Caco-2 (cell line): ENCODE measurements at regions not wholly inside any gene's neighbourhood (a gene's known extent, or its start where the extent isn't known, plus 50 kb on each side); places are given as distances from the start of the nearest gene placed in this dataset.

Experiments
- BruUV-seq: library from RNA; stranded (reverse); fragments of 400-500 nt; replicated peaks from 2 replicates; lab custom pipeline; 2021; lab: Mats Ljungman, UMichigan
- CTCF ChIA-PET: fragments of 300-600 bp; sonication (Branson Sonifier 250); formaldehyde crosslinking; loops from one replicate; lab custom pipeline; 2022; ENCODE audit warnings: antibody characterized with exemption; lab: Charles Lee
- POLR2A ChIA-PET: fragments of 300-600 bp; sonication (Branson Sonifier 250); formaldehyde crosslinking; loops from one replicate; lab custom pipeline; 2022; ENCODE audit warnings: antibody characterized with exemption; lab: Charles Lee
- DNase-seq, 2 experiments: peaks; one replicate each; pipeline versions ENCODE4 v3.0.0 to v3.0.0-alpha.2; 2020 to 2022
- H3K27me3 ChIP-seq: replicated peaks from 2 replicates; pipeline ENCODE4 v1.6.0; 2011; ENCODE audit warnings: low read length; ENCODE audit not compliant: control insufficient read depth, insufficient read depth
- H3K36me3 ChIP-seq: 2 replicates; pipeline ENCODE4 v1.5.1; 2011; ENCODE audit warnings: low read length; ENCODE audit not compliant: control insufficient read depth, insufficient read depth
- H3K4me1 ChIP-seq: fragments of 250-450 bp; sonication (Bioruptor Pico); 2 replicates; pipeline ENCODE4 v1.5.1; 2020; ENCODE audit warnings: mild to moderate bottlenecking
- H3K4me3 ChIP-seq: 2 replicates; pipeline ENCODE4 v1.5.1; 2011; ENCODE audit warnings: low read depth, mild to moderate bottlenecking, control low read depth, low read length
- H3K9me3 ChIP-seq: fragments of 250-450 bp; sonication (Bioruptor Pico); 2 replicates; pipeline ENCODE4 v1.5.1; 2020; ENCODE audit warnings: mild to moderate bottlenecking, moderate library complexity
- H3K27ac Mint-ChIP-seq: one replicate; pipeline ENCODE4 v1.8.0; 2022; ENCODE audit warnings: mixed read lengths; ENCODE audit not compliant: unreplicated experiment
- H3K27me3 Mint-ChIP-seq: one replicate; pipeline ENCODE4 v1.8.0; 2022; ENCODE audit warnings: mixed read lengths; ENCODE audit not compliant: insufficient read depth, unreplicated experiment
- H3K36me3 Mint-ChIP-seq: one replicate; pipeline ENCODE4 v1.8.0; 2022; ENCODE audit warnings: mild to moderate bottlenecking, mixed read lengths; ENCODE audit not compliant: insufficient read depth, unreplicated experiment
- H3K4me1 Mint-ChIP-seq: one replicate; pipeline ENCODE4 v1.8.0; 2022; ENCODE audit warnings: low read depth, mixed read lengths; ENCODE audit not compliant: unreplicated experiment
- H3K4me3 Mint-ChIP-seq: one replicate; pipeline ENCODE4 v1.8.0; 2022; ENCODE audit warnings: mild to moderate bottlenecking, moderate library complexity, mixed read lengths; ENCODE audit not compliant: unreplicated experiment
- H3K9me3 Mint-ChIP-seq: one replicate; pipeline ENCODE4 v1.8.0; 2022; ENCODE audit warnings: mixed read lengths; ENCODE audit not compliant: unreplicated experiment
- CTCF ChIP-seq, 2 experiments: fragments of 200-600 bp in 1 of 2; IDR thresholded peaks; 1 replicate in 1 of 2; 2 replicates in 1 of 2; pipeline versions ENCODE4 v1.5.1 to v1.8.0; 2011 to 2022; ENCODE audit warnings: antibody characterized with exemption in 1 of 2, control low read depth in 1 of 2, inconsistent platforms in 1 of 2, low read depth in 1 of 2, low read length in 1 of 2, mild to moderate bottlenecking in 1 of 2, moderate library complexity in 1 of 2; ENCODE audit not compliant: insufficient read depth in 1 of 2, severe bottlenecking in 1 of 2, unreplicated experiment in 1 of 2
- intact Hi-C: fragments of 100-400 bp; cut with micrococcal nuclease; formaldehyde crosslinking; loops from one replicate; pipeline ENCODE4 v1.10.0; 2022; ENCODE audit not compliant: unreplicated experiment

GRCh38 chr18:51957001-51957400 is 383.0 kb upstream of the DCC start:
- Mint-ChIP-seq H3K36me3 (no peaks in the 10 kb centered on the region), H3K4me1 (no peaks in the 10 kb centered on the region), H3K27ac (no peak overlapping the region), H3K9me3 (no peaks in the 10 kb centered on the region), H3K4me3 (no peak overlapping the region), H3K27me3 (no peaks in the 10 kb centered on the region)
- intact Hi-C loops, result no loop called here
- no peaks in the 10 kb centered on the region for H3K4me1 ChIP-seq
- no peaks in the 10 kb centered on the region for H3K27me3 ChIP-seq
- no peaks in the 10 kb centered on the region for H3K9me3 ChIP-seq
- H3K4me3 ChIP-seq, result no peak overlapping the region
- DNase-seq, result peak in 1 of 2 experiments; percentile 1
- no peaks in the 10 kb centered on the region for H3K36me3 ChIP-seq
- no TSS peak for BruUV-seq
- no peak for TF ChIP-seq CTCF (IDR thresholded peaks at IDR 0.05; ENCODE audit: insufficient read depth in 1 of 2, low read depth in 1 of 2, low read length in 1 of 2, severe bottlenecking in 1 of 2, unreplicated experiment in 1 of 2)
- POLR2A ChIA-PET, result no interaction called here
- CTCF ChIA-PET, result no interaction called here

- Mint-ChIP-seq H3K9me3 (no peaks in the 10 kb centered on the region), H3K27ac (no peak overlapping the region), H3K27me3 (no peaks in the 10 kb centered on the region), H3K4me1 (no peaks in the 10 kb centered on the region), H3K4me3 (no peak overlapping the region), H3K36me3 (no peaks in the 10 kb centered on the region)
- no peak for TF ChIP-seq CTCF (IDR thresholded peaks at IDR 0.05; ENCODE audit: insufficient read depth in 1 of 2, low read depth in 1 of 2, low read length in 1 of 2, severe bottlenecking in 1 of 2, unreplicated experiment in 1 of 2)
- no peaks in the 10 kb centered on the region for H3K4me1 ChIP-seq
- no peak overlapping the region for H3K4me3 ChIP-seq
- H3K27me3 ChIP-seq, result no peaks in the 10 kb centered on the region
- DNase-seq, result no peak
- ChIA-PET POLR2A (no interaction called here), CTCF (no interaction called here)
- H3K9me3 ChIP-seq, result no peaks in the 10 kb centered on the region
- BruUV-seq, result no TSS peak
- no peaks in the 10 kb centered on the region for H3K36me3 ChIP-seq
- intact Hi-C loops, result no loop called here
Observed at GRCh38 chr18:51980101-51980500, 359.9 kb upstream of the DCC start.

- H3K4me1 ChIP-seq, result no peaks in the 10 kb centered on the region
- H3K36me3 ChIP-seq, result no peaks in the 10 kb centered on the region
- Mint-ChIP-seq H3K27ac (no peak overlapping the region), H3K4me3 (no peak overlapping the region), H3K9me3 (no peaks in the 10 kb centered on the region), H3K4me1 (no peaks in the 10 kb centered on the region), H3K27me3 (no peaks in the 10 kb centered on the region), H3K36me3 (no peaks in the 10 kb centered on the region)
- no peak for TF ChIP-seq CTCF (IDR thresholded peaks at IDR 0.05; ENCODE audit: insufficient read depth in 1 of 2, low read depth in 1 of 2, low read length in 1 of 2, severe bottlenecking in 1 of 2, unreplicated experiment in 1 of 2)
- DNase-seq, result no peak
- ChIA-PET POLR2A (no interaction called here), CTCF (no interaction called here)
- no peaks in the 10 kb centered on the region for H3K27me3 ChIP-seq
- H3K4me3 ChIP-seq, result no peak overlapping the region
- no TSS peak for BruUV-seq
- no peaks in the 10 kb centered on the region for H3K9me3 ChIP-seq
- intact Hi-C loops, result no loop called here
Observed at GRCh38 chr18:51988277-51988676, 351.7 kb upstream of the DCC start.
